ENCODE measurements at regions not wholly inside any gene's neighbourhood (a gene's known extent, or its start where the extent isn't known, plus 50 kb on each side); places are given as distances from the start of the nearest gene placed in this dataset.

- no peak overlapping the region for H3K4me3 ChIP-seq (ENCODE audit: low read depth, low read length)
- no peak for TF ChIP-seq CTCF (IDR thresholded peaks at IDR 0.05; ENCODE audit: borderline replicate concordance, insufficient read depth, low read depth, low read length)
Observed at GRCh38 chr13:72444999-72445398, 282.4 kb downstream of the MZT1 start.

GRCh38 chr13:72437458-72437857 lies 290.0 kb downstream of the MZT1 start:
- no peak overlapping the region for H3K4me3 ChIP-seq (ENCODE audit: low read depth, low read length)
- no peak for TF ChIP-seq CTCF (IDR thresholded peaks at IDR 0.05; ENCODE audit: borderline replicate concordance, insufficient read depth, low read depth, low read length)

- TF ChIP-seq CTCF (IDR thresholded peaks at IDR 0.05; ENCODE audit: borderline replicate concordance, insufficient read depth, low read depth, low read length) = no peak
- H3K4me3 ChIP-seq (ENCODE audit: low read depth, low read length) = no peak overlapping the region
Observed at GRCh38 chr13:72435251-72435650, 292.2 kb downstream of the MZT1 start.

GRCh38 chr13:72431981-72432682 lies 295.3 kb downstream of the MZT1 start:
- no peak overlapping the region for H3K4me3 ChIP-seq (ENCODE audit: low read depth, low read length)
- TF ChIP-seq CTCF (IDR thresholded peaks at IDR 0.05; ENCODE audit: borderline replicate concordance, insufficient read depth, low read depth, low read length) = no peak

- no peak for TF ChIP-seq CTCF (IDR thresholded peaks at IDR 0.05; ENCODE audit: borderline replicate concordance, insufficient read depth, low read depth, low read length)
- no peak overlapping the region for H3K4me3 ChIP-seq (ENCODE audit: low read depth, low read length)
Observed at GRCh38 chr13:72430923-72431322, 296.5 kb downstream of the MZT1 start.

- TF ChIP-seq CTCF (IDR thresholded peaks at IDR 0.05; ENCODE audit: borderline replicate concordance, insufficient read depth, low read depth, low read length) = no peak
- H3K4me3 ChIP-seq (ENCODE audit: low read depth, low read length) = no peak overlapping the region
Observed at GRCh38 chr13:72427757-72428528, 299.5 kb downstream of the MZT1 start.

- no peak for TF ChIP-seq CTCF (IDR thresholded peaks at IDR 0.05; ENCODE audit: borderline replicate concordance, insufficient read depth, low read depth, low read length)
- no peak overlapping the region for H3K4me3 ChIP-seq (ENCODE audit: low read depth, low read length)
Observed at GRCh38 chr13:72424059-72424458, 303.4 kb downstream of the MZT1 start.

All from GM12875 (cell line).